Liver (tissue), 8 donors: ENCODE measurements at regions not wholly inside any gene's neighbourhood (a gene's known extent, or its start where the extent isn't known, plus 50 kb on each side); places are given as distances from the start of the nearest gene placed in this dataset.

ENCODE experiments used
- DNase-seq: peaks from one replicate; pipeline ENCODE4 v3.0.0-alpha.2; 2017; ENCODE audit warnings: low spot score
- H3K27ac ChIP-seq, 2 donors: one replicate each; pipeline ENCODE4 v1.7.0; 2013; ENCODE audit warnings: inconsistent platforms in 2 of 2, low read length in 2 of 2, control low read depth in 1 of 2, low read depth in 1 of 2, mild to moderate bottlenecking in 1 of 2
- H3K27me3 ChIP-seq, 4 donors: one replicate each; pipeline versions ENCODE4 v1.6.1 to v1.7.0; 2013; ENCODE audit warnings: low read length in 3 of 4, inconsistent platforms in 1 of 4, mild to moderate bottlenecking in 1 of 4, moderate library complexity in 1 of 4; ENCODE audit not compliant: control insufficient read depth in 4 of 4, insufficient read depth in 4 of 4
- H3K36me3 ChIP-seq, 4 donors: one replicate each; pipeline versions ENCODE4 v1.6.1 to v1.7.0; 2013; ENCODE audit warnings: low read length in 3 of 4, mild to moderate bottlenecking in 3 of 4, low read depth in 1 of 4, moderate library complexity in 1 of 4; ENCODE audit not compliant: control insufficient read depth in 4 of 4, insufficient read depth in 3 of 4
- H3K4me1 ChIP-seq, 4 donors: one replicate each; pipeline versions ENCODE4 v1.6.1 to v1.7.0; 2013; ENCODE audit warnings: low read length in 3 of 4, mild to moderate bottlenecking in 3 of 4, moderate library complexity in 1 of 4; ENCODE audit not compliant: control insufficient read depth in 4 of 4, insufficient read depth in 4 of 4
- H3K4me3 ChIP-seq, 3 donors: one replicate each; pipeline versions ENCODE4 v1.6.1 to v1.7.0; 2013; ENCODE audit warnings: low read length in 3 of 3, control low read depth in 1 of 3, low read depth in 1 of 3, mild to moderate bottlenecking in 1 of 3
- H3K9ac ChIP-seq, 2 donors: one replicate each; pipeline ENCODE4 v1.7.0; 2013; ENCODE audit warnings: low read length in 2 of 2, mild to moderate bottlenecking in 2 of 2, moderate library complexity in 2 of 2, control low read depth in 1 of 2, low read depth in 1 of 2
- H3K9me3 ChIP-seq, 4 donors: one replicate each; pipeline versions ENCODE4 v1.6.1 to v1.7.0; 2013; ENCODE audit warnings: low read length in 3 of 4; ENCODE audit not compliant: control insufficient read depth in 4 of 4
- ATF3 ChIP-seq: IDR thresholded peaks from 2 replicates; pipeline ENCODE4 v1.6.1; 2016; ENCODE audit warnings: antibody characterized with exemption
- CTCF ChIP-seq: fragments of 150-350 bp; IDR thresholded peaks from 2 replicates; pipeline ENCODE4 v1.5.1; 2017; ENCODE audit warnings: improper control_type of control experiment, low read depth, low read length; ENCODE audit not compliant: missing input control
- FOXA1 ChIP-seq: IDR thresholded peaks from 2 replicates; pipeline ENCODE4 v1.6.1; 2016; ENCODE audit warnings: antibody characterized with exemption
- FOXA2 ChIP-seq: IDR thresholded peaks from 2 replicates; pipeline ENCODE4 v1.6.1; 2016; ENCODE audit warnings: antibody characterized with exemption
- GABPA ChIP-seq, 2 donors: IDR thresholded peaks in 1 of 2; conservative IDR thresholded peaks in 1 of 2; 2 replicates each; pipeline ENCODE4 v1.6.1; 2016; ENCODE audit warnings: antibody characterized with exemption in 2 of 2, mild to moderate bottlenecking in 1 of 2, moderate library complexity in 1 of 2
- HNF4A ChIP-seq, 2 donors: conservative IDR thresholded peaks; 2 replicates each; pipeline ENCODE4 v1.6.1; 2016; ENCODE audit warnings: antibody characterized with exemption in 2 of 2, mild to moderate bottlenecking in 2 of 2
- HNF4G ChIP-seq: IDR thresholded peaks from 2 replicates; pipeline ENCODE4 v1.6.1; 2016; ENCODE audit warnings: antibody characterized with exemption
- NR2F2 ChIP-seq: IDR thresholded peaks from 2 replicates; pipeline ENCODE4 v1.6.1; 2016; ENCODE audit warnings: antibody characterized with exemption
- RAD21 ChIP-seq, 2 donors: IDR thresholded peaks; 2 replicates each; pipeline ENCODE4 v1.6.1; 2016; ENCODE audit warnings: antibody characterized with exemption in 2 of 2, mild to moderate bottlenecking in 2 of 2
- REST ChIP-seq: IDR thresholded peaks from 2 replicates; pipeline ENCODE4 v1.6.1; 2016; ENCODE audit warnings: antibody characterized with exemption, mild to moderate bottlenecking
- RXRA ChIP-seq, 2 donors: IDR thresholded peaks; 2 replicates each; pipeline ENCODE4 v1.6.1; 2017 to 2018; ENCODE audit warnings: antibody characterized with exemption in 2 of 2, mild to moderate bottlenecking in 1 of 2
- TAF1 ChIP-seq: conservative IDR thresholded peaks from 2 replicates; pipeline ENCODE4 v1.6.1; 2016; ENCODE audit warnings: antibody characterized with exemption, mild to moderate bottlenecking
- YY1 ChIP-seq: IDR thresholded peaks from 2 replicates; pipeline ENCODE4 v1.6.1; 2016; ENCODE audit warnings: antibody characterized with exemption, mild to moderate bottlenecking
- ZBTB33 ChIP-seq: IDR thresholded peaks from 2 replicates; pipeline ENCODE4 v1.6.1; 2016; ENCODE audit warnings: antibody characterized with exemption
- WGBS: extraction: QIAGEN DNeasy Blood & Tissue Kit; methylation state at CpG from one replicate; pipeline ENCODE4 v1.1.7; 2013; 5-methylcytosine and 5-hydroxymethylcytosine counted together
- TF ChIP-seq, protein P1 (sequence below): IDR thresholded peaks from 2 replicates; pipeline ENCODE4 v1.6.1; 2016; ENCODE audit warnings: antibody characterized with exemption
- donor health status: healthy.
- donor health status: healthy.
- donor health status: healthy.
- donor health status: healthy.
- donor health status: healthy.

GRCh38 chr11:11076276-11076675, 218.4 kb upstream of the ZBED5 start:
- H3K9ac ChIP-seq: no peak overlapping the region
- WGBS: 73% methylated on average over 4 of the region's 4 CpGs
- no peak for DNase-seq
- no peaks in the 10 kb centered on the region for H3K4me1 ChIP-seq
- H3K36me3 ChIP-seq: no peaks in the 10 kb centered on the region
- no peaks in the 10 kb centered on the region for H3K9me3 ChIP-seq
- no peak overlapping the region for H3K27ac ChIP-seq
- H3K27me3 ChIP-seq: peaks cover 0 to 4% (median 0%) of the 10 kb centered on the region in 4 donors
- TF ChIP-seq HNF4G (no peak), FOXA1 (no peak), GABPA (IDR thresholded peaks at IDR 0.05 in 1 of 2, conservative IDR thresholded peaks at IDR 0.05 in 1 of 2) (no peak), FOXA2 (no peak), YY1 (no peak), TAF1 (no peak), CTCF (no peak), RAD21 (IDR thresholded peaks at IDR 0.05) (no peak), ATF3 (no peak), NR2F2 (no peak), HNF4A (conservative IDR thresholded peaks at IDR 0.05) (no peak)
- H3K4me3 ChIP-seq: no peak overlapping the region

GRCh38 chr11:11075515-11076171, 217.8 kb upstream of the ZBED5 start:
- Histone ChIP-seq H3K9me3 (no peaks in the 10 kb centered on the region), H3K4me3 (no peak overlapping the region), H3K27me3 (peaks cover 0 to 4% (median 0%) of the 10 kb centered on the region in 4 donors), H3K36me3 (no peaks in the 10 kb centered on the region), H3K9ac (no peak overlapping the region), H3K4me1 (no peaks in the 10 kb centered on the region), H3K27ac (no peak overlapping the region)
- DNase-seq: no peak
- WGBS: 68% methylated on average over 6 of the region's 6 CpGs
- TF ChIP-seq REST (no peak), HNF4A (conservative IDR thresholded peaks at IDR 0.05) (no peak), FOXA2 (no peak), ZBTB33 (no peak), RXRA (IDR thresholded peaks at IDR 0.05) (no peak), ATF3 (no peak), FOXA1 (no peak), NR2F2 (no peak), YY1 (no peak)
- TF ChIP-seq, protein P1, sequence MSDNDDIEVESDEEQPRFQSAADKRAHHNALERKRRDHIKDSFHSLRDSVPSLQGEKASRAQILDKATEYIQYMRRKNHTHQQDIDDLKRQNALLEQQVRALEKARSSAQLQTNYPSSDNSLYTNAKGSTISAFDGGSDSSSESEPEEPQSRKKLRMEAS: no peak
